SK-N-MC (cell line): ENCODE measurements at regions not wholly inside any gene's neighbourhood (a gene's known extent, or its start where the extent isn't known, plus 50 kb on each side); places are given as distances from the start of the nearest gene placed in this dataset.

ENCODE experiments used
- EZH2 ChIP-seq: fragments of 200-600 bp; sonication (generic); IDR thresholded peaks from one replicate; pipeline ENCODE4 v1.6.1; 2017; ENCODE audit warnings: antibody characterized with exemption
- FOXP2 ChIP-seq: optimal IDR thresholded peaks from 2 replicates; pipeline ENCODE3; 2011; ENCODE audit warnings: mild to moderate bottlenecking, moderate library complexity; ENCODE audit not compliant: insufficient read depth; ENCODE audit errors: extremely low read length, control extremely low read depth
- POLR2AphosphoS5 ChIP-seq: IDR thresholded peaks from 2 replicates; pipeline ENCODE4 v1.6.1; 2012; ENCODE audit warnings: mild to moderate bottlenecking, low read depth, low read length, borderline replicate concordance

GRCh38 chrX:25198891-25199290, 183.1 kb upstream of the ARX start:
- TF ChIP-seq EZH2, result no peak
- TF ChIP-seq POLR2AphosphoS5, result no peak
- no peak for TF ChIP-seq FOXP2
